Natural killer cell (primary cell): ENCODE measurements at regions not wholly inside any gene's neighbourhood (a gene's known extent, or its start where the extent isn't known, plus 50 kb on each side); places are given as distances from the start of the nearest gene placed in this dataset.

Experiments used
- ATAC-seq, 3 donors: fragments of 150-1000 bp in 2 of 3; fragments of 200-7000 bp in 1 of 3; cut with Tn5 transposase; 1 replicate in 1 of 3; 2 replicates in 2 of 3; pipeline ENCODE4 v1.10.0; 2021; ENCODE audit warnings: mild to moderate bottlenecking in 2 of 3, moderate library complexity in 2 of 3
- DNase-seq, 2 donors: peaks; one replicate each; pipeline versions ENCODE4 v3.0.0 to v3.0.0-alpha.2; 2013 to 2021; ENCODE audit warnings: mixed read lengths in 1 of 2
- H3K27ac ChIP-seq: one replicate; pipeline ENCODE4 v1.5.1; 2013; ENCODE audit warnings: mild to moderate bottlenecking, low read length
- H3K27me3 ChIP-seq: one replicate; pipeline ENCODE4 v1.6.1; 2013; ENCODE audit warnings: low read length; ENCODE audit not compliant: control insufficient read depth, insufficient read depth
- H3K36me3 ChIP-seq: one replicate; pipeline ENCODE4 v1.6.1; 2013; ENCODE audit warnings: low read length; ENCODE audit not compliant: control insufficient read depth, insufficient read depth
- H3K4me1 ChIP-seq: one replicate; pipeline ENCODE4 v1.6.1; 2013; ENCODE audit warnings: low read length; ENCODE audit not compliant: control insufficient read depth, insufficient read depth
- H3K4me3 ChIP-seq: one replicate; pipeline ENCODE4 v1.5.1; 2013; ENCODE audit warnings: low read length
- H3K9me3 ChIP-seq: one replicate; pipeline ENCODE4 v1.6.1; 2013; ENCODE audit warnings: low read length; ENCODE audit not compliant: control insufficient read depth, insufficient read depth
- H3K27ac Mint-ChIP-seq, 2 donors: one replicate each; pipeline ENCODE4 v1.8.0; 2022; ENCODE audit warnings: mild to moderate bottlenecking in 2 of 2, mixed read lengths in 2 of 2, moderate library complexity in 1 of 2
- H3K27me3 Mint-ChIP-seq, 2 donors: one replicate each; pipeline ENCODE4 v1.8.0; 2022; ENCODE audit warnings: low read depth in 2 of 2, mixed read lengths in 2 of 2
- H3K36me3 Mint-ChIP-seq: one replicate; pipeline ENCODE4 v1.8.0; 2022; ENCODE audit warnings: mixed read lengths
- H3K4me1 Mint-ChIP-seq, 2 donors: one replicate each; pipeline ENCODE4 v1.8.0; 2022; ENCODE audit warnings: mixed read lengths in 2 of 2
- H3K4me3 Mint-ChIP-seq: one replicate; pipeline ENCODE4 v1.8.0; 2022; ENCODE audit warnings: mild to moderate bottlenecking, moderate library complexity, mixed read lengths
- H3K9me3 Mint-ChIP-seq, 2 donors: one replicate each; pipeline ENCODE4 v1.8.0; 2022; ENCODE audit warnings: mixed read lengths in 2 of 2
- WGBS: methylation state at CpG from one replicate; pipeline ENCODE4 v1.1.7; 2013; ENCODE audit warnings: missing lambda C conversion rate; ENCODE audit not compliant: insufficient coverage; 5-methylcytosine and 5-hydroxymethylcytosine counted together
- intact Hi-C: fragments of 100-400 bp; cut with micrococcal nuclease; formaldehyde crosslinking; loops from one replicate; pipeline ENCODE4 v1.14.2; 2022
- TF ChIP-seq, protein P1 (sequence below): fragments of 200-600 bp; IDR thresholded peaks from one replicate; pipeline ENCODE4 v1.8.0; 2022; ENCODE audit warnings: antibody characterized with exemption

- Histone ChIP-seq H3K27me3 (no peaks in the 10 kb centered on the region), H3K4me1 (no peaks in the 10 kb centered on the region), H3K9me3 (no peaks in the 10 kb centered on the region), H3K36me3 (no peaks in the 10 kb centered on the region), H3K27ac (no peak overlapping the region), H3K4me3 (no peak overlapping the region)
- 97% methylated on average over 2 of the region's 2 CpGs for WGBS
- Mint-ChIP-seq H3K4me1 (peaks cover 0 to 4% of the 10 kb centered on the region in 2 donors), H3K27me3 (peaks cover 20 to 31% of the 10 kb centered on the region in 2 donors), H3K27ac (no peak overlapping the region), H3K9me3 (no peaks in the 10 kb centered on the region), H3K36me3 (no peaks in the 10 kb centered on the region), H3K4me3 (no peak overlapping the region)
- no peak for DNase-seq
- no peak for ATAC-seq
- TF ChIP-seq, protein P1, sequence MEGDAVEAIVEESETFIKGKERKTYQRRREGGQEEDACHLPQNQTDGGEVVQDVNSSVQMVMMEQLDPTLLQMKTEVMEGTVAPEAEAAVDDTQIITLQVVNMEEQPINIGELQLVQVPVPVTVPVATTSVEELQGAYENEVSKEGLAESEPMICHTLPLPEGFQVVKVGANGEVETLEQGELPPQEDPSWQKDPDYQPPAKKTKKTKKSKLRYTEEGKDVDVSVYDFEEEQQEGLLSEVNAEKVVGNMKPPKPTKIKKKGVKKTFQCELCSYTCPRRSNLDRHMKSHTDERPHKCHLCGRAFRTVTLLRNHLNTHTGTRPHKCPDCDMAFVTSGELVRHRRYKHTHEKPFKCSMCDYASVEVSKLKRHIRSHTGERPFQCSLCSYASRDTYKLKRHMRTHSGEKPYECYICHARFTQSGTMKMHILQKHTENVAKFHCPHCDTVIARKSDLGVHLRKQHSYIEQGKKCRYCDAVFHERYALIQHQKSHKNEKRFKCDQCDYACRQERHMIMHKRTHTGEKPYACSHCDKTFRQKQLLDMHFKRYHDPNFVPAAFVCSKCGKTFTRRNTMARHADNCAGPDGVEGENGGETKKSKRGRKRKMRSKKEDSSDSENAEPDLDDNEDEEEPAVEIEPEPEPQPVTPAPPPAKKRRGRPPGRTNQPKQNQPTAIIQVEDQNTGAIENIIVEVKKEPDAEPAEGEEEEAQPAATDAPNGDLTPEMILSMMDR, result no peak
- intact Hi-C loops, result no loop called here
Measured at GRCh38 chr6:156461647-156462046, 315.5 kb upstream of the ARID1B start.

DNA sequence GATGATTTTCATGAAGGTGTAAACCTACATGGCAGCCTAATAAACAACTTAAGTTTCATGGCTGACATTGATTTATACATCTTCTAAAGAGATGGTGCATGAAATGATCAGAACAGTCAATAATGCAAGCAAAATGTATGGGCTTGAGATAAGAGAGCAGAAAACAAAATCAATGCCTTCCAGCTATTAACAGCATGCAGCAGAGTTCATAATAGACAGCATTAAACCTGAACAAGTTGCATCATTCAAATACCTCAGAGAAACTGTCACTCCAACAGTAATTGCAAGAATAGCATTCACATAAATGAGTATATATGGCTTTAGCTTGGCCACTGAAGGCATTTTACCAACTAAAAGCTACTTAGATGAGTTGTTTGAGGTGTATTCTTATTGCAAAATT is 319.6 kb upstream of the ARID1B start:
- no peaks in the 10 kb centered on the region for H3K27me3 ChIP-seq
- ATAC-seq, result no peak
- TF ChIP-seq, protein P1, result no peak
- H3K27ac Mint-ChIP-seq, result no peak overlapping the region
- no peaks in the 10 kb centered on the region for H3K36me3 ChIP-seq
- intact Hi-C loops, result no loop called here
- no peaks in the 10 kb centered on the region for H3K4me1 Mint-ChIP-seq
- no peak overlapping the region for H3K4me3 Mint-ChIP-seq
- H3K9me3 ChIP-seq, result no peaks in the 10 kb centered on the region
- no peaks in the 10 kb centered on the region for H3K4me1 ChIP-seq
- no peak overlapping the region for H3K27ac ChIP-seq
- no peaks in the 10 kb centered on the region for H3K9me3 Mint-ChIP-seq
- H3K27me3 Mint-ChIP-seq, result peaks cover 12 to 15% of the 10 kb centered on the region in 2 donors
- no peak for DNase-seq
- H3K36me3 Mint-ChIP-seq, result no peaks in the 10 kb centered on the region
- H3K4me3 ChIP-seq, result no peak overlapping the region

DNA sequence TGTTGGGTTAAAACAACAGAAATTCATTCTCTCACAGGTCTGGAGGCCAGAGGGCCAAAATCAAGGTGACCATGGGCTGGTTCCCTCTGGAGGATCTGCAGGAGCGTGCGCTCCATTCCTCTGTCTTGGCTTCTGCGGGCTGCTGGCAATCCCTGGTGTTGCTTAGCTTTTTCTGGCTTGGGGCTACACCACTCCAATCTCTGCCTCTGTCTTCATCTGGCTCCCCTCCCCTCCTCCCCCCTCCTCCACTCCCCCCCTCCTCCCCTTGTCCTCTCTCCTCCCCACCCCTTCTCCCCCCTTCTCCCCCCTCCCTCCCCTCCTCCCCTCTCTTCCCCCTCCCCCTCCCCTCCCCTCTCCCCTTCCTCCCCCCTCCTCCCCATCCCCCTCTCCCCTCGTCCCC is 321.3 kb upstream of the ARID1B start:
- Mint-ChIP-seq H3K4me3 (no peak overlapping the region), H3K27me3 (peaks cover 0 to 7% of the 10 kb centered on the region in 2 donors), H3K9me3 (no peaks in the 10 kb centered on the region), H3K36me3 (no peaks in the 10 kb centered on the region), H3K4me1 (no peaks in the 10 kb centered on the region), H3K27ac (no peak overlapping the region)
- no peak overlapping the region for H3K4me3 ChIP-seq
- H3K9me3 ChIP-seq, result no peaks in the 10 kb centered on the region
- no peaks in the 10 kb centered on the region for H3K4me1 ChIP-seq
- DNase-seq, result no peak
- no peak overlapping the region for H3K27ac ChIP-seq
- ATAC-seq, result no peak
- intact Hi-C loops, result no loop called here
- no peaks in the 10 kb centered on the region for H3K36me3 ChIP-seq
- TF ChIP-seq, protein P1, result no peak
- WGBS, result 96% methylated on average over 3 of the region's 4 CpGs
- no peaks in the 10 kb centered on the region for H3K27me3 ChIP-seq

- Mint-ChIP-seq H3K27ac (no peak overlapping the region), H3K4me1 (no peaks in the 10 kb centered on the region), H3K36me3 (no peaks in the 10 kb centered on the region), H3K4me3 (no peak overlapping the region), H3K9me3 (no peaks in the 10 kb centered on the region), H3K27me3 (peaks cover 0 to 7% of the 10 kb centered on the region in 2 donors)
- 89% methylated on average over 8 of the region's 8 CpGs for WGBS
- TF ChIP-seq, protein P1, result no peak
- no peak for DNase-seq
- intact Hi-C loops, result no loop called here
- Histone ChIP-seq H3K9me3 (no peaks in the 10 kb centered on the region), H3K27ac (no peak overlapping the region), H3K27me3 (no peaks in the 10 kb centered on the region), H3K4me3 (no peak overlapping the region), H3K36me3 (no peaks in the 10 kb centered on the region), H3K4me1 (no peaks in the 10 kb centered on the region)
- ATAC-seq, result no peak
Measured at GRCh38 chr6:156454867-156455266, 322.3 kb upstream of the ARID1B start.
